Choroid plexus epithelial cell (primary cell): ENCODE measurements at regions not wholly inside any gene's neighbourhood (a gene's known extent, or its start where the extent isn't known, plus 50 kb on each side); places are given as distances from the start of the nearest gene placed in this dataset.

Source experiments
- DNase-seq: peaks from one replicate; pipeline ENCODE4 v3.0.0-alpha.2; 2010; ENCODE audit warnings: low read depth
- H3K4me3 ChIP-seq: 2 replicates; pipeline ENCODE4 v1.5.1; 2011; ENCODE audit warnings: low read depth, mild to moderate bottlenecking, control low read depth, low read length, moderate library complexity
- TF ChIP-seq, protein P1 (sequence below): conservative IDR thresholded peaks from 2 replicates; pipeline ENCODE4 v1.5.1; 2011; ENCODE audit warnings: low read depth, mild to moderate bottlenecking, control low read depth, inconsistent platforms, low read length, moderate library complexity

DNA sequence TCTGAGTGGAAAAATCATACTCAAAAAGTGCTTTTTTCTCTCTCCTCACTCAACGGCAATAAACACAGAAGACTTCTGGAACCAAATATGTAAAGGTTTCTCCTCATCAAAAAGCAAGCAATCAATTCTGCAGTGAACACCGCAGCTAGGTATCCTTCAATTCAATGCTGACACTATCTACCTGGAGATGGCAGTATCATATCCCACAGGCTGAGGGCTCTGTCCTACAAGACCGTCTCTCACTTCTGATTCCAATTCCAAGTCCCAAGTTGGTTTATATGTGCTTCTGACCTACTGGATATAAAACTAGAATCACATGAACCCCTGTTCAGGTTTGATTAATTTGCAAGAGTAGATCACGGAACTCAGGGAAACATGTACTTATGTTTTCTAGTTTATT lies 59.7 kb upstream of the LUZP2 start:
- no peak overlapping the region for H3K4me3 ChIP-seq
- TF ChIP-seq, protein P1, sequence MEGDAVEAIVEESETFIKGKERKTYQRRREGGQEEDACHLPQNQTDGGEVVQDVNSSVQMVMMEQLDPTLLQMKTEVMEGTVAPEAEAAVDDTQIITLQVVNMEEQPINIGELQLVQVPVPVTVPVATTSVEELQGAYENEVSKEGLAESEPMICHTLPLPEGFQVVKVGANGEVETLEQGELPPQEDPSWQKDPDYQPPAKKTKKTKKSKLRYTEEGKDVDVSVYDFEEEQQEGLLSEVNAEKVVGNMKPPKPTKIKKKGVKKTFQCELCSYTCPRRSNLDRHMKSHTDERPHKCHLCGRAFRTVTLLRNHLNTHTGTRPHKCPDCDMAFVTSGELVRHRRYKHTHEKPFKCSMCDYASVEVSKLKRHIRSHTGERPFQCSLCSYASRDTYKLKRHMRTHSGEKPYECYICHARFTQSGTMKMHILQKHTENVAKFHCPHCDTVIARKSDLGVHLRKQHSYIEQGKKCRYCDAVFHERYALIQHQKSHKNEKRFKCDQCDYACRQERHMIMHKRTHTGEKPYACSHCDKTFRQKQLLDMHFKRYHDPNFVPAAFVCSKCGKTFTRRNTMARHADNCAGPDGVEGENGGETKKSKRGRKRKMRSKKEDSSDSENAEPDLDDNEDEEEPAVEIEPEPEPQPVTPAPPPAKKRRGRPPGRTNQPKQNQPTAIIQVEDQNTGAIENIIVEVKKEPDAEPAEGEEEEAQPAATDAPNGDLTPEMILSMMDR = no peak
- no peak for DNase-seq
